SH-SY5Y (cell line): ENCODE measurements at regions not wholly inside any gene's neighbourhood (a gene's known extent, or its start where the extent isn't known, plus 50 kb on each side); places are given as distances from the start of the nearest gene placed in this dataset.

Source experiments
- GATA2 ChIP-seq: IDR thresholded peaks from 2 replicates; pipeline ENCODE4 v1.6.1; 2011; ENCODE audit warnings: mild to moderate bottlenecking, low read depth, low read length
- GATA3 ChIP-seq: IDR thresholded peaks from 2 replicates; pipeline ENCODE4 v1.6.1; 2011; ENCODE audit warnings: low read depth, mild to moderate bottlenecking, low read length, moderate library complexity

DNA sequence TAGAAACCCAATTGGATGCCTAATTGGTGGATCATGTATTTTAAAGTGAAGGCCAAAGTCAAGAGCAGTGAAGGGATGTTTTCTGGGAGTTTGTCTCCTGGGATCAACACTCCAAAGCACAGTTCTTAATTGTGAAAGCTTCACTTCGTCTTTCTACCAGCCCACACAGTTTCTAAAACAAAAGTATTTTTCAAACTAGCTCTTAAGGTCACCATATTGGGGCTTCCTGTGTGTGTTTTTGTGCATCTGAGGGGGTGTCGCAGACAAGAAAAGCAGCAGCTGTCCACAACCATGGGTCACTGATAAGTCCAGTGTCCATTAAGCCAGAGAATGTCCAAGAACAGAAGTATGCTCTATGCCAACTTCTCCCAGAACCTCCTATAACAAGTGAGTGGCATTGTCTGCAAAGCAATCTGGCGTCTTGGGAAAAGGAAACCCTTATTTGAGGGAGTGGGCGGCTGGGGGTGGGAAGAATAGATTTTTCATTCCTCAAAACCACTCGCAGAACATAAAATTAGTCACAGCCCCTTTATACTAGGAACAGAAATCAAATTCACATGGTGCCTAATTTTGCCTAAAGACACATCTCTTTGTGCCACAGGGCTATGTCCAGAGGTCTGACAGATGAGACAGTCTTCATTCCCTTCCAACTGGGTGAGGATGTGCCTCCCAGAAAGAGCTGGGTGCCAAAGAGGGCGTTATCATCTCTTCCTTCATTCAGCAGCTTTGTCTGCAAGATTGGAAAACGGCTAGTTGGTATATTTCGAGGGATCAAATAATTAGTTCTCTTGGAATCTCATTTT lies 610.4 kb downstream of the BCOR start:
- no peak for TF ChIP-seq GATA2
- TF ChIP-seq GATA3 = no peak
